NB4 (cell line): ENCODE measurements at regions not wholly inside any gene's neighbourhood (a gene's known extent, or its start where the extent isn't known, plus 50 kb on each side); places are given as distances from the start of the nearest gene placed in this dataset.

Source experiments
- CTCF ChIP-seq: IDR thresholded peaks from one replicate; pipeline ENCODE4 v1.5.1; 2012; ENCODE audit warnings: low read depth, low read length
- MAX ChIP-seq: IDR thresholded peaks from 2 replicates; pipeline ENCODE4 v1.6.1; 2011; ENCODE audit warnings: low read depth, low read length
- MYC ChIP-seq: IDR thresholded peaks from 2 replicates; pipeline ENCODE4 v1.6.1; 2011; ENCODE audit warnings: low read depth, low read length

DNA sequence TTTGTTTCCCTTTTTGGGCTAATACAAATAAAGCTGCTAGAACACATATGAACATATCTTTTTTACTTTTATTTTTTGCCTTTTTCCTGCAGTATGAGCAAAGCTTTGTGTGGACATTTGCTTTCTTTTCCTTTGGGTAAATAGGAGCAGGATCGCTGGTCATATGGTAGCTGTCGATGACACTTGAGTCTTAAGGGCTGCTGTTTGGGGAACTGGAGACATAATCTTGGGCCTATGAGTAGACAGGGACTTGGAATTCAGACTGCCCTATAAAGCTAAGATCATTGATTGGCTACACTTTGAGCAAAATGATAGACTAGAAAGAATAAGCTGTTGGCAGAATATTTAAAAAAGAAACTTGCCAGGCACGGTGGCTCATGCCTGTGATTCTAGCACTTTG lies 60.9 kb upstream of the ABL1 start:
- TF ChIP-seq CTCF (no peak), MAX (no peak), MYC (no peak)
